ENCODE measurements at regions not wholly inside any gene's neighbourhood (a gene's known extent, or its start where the extent isn't known, plus 50 kb on each side); places are given as distances from the start of the nearest gene placed in this dataset.

DNA sequence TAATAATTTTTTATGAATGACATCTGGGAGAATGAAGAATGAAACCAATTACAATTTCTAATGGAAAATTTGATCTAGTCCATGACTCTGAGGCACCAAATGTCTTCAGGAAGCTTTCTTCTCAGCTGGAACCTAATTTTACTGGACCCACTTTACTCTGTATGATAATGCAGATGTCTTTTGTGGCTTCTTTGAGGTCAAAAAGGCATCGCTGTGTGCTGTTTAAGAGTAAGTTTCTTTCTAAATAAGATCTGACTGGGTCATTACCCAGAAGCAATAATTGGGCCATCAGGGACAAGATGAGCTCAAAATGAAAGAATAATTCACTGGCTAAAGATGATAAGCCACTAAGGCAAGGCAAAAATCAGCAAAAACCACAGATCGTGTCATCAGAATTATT lies 633.4 kb downstream of the PSAT1 start:
- TF ChIP-seq, protein P1, sequence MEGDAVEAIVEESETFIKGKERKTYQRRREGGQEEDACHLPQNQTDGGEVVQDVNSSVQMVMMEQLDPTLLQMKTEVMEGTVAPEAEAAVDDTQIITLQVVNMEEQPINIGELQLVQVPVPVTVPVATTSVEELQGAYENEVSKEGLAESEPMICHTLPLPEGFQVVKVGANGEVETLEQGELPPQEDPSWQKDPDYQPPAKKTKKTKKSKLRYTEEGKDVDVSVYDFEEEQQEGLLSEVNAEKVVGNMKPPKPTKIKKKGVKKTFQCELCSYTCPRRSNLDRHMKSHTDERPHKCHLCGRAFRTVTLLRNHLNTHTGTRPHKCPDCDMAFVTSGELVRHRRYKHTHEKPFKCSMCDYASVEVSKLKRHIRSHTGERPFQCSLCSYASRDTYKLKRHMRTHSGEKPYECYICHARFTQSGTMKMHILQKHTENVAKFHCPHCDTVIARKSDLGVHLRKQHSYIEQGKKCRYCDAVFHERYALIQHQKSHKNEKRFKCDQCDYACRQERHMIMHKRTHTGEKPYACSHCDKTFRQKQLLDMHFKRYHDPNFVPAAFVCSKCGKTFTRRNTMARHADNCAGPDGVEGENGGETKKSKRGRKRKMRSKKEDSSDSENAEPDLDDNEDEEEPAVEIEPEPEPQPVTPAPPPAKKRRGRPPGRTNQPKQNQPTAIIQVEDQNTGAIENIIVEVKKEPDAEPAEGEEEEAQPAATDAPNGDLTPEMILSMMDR (IDR thresholded peaks at IDR 0.05), result no peak
- TF ChIP-seq POLR2A (IDR thresholded peaks at IDR 0.05) (no peak), POLR2AphosphoS5 (IDR thresholded peaks at IDR 0.05) (no peak), EP300 (IDR thresholded peaks at IDR 0.05; ENCODE audit: low read depth) (no peak)

All from transverse colon (tissue), 4 donors.